Activated CD4-positive, alpha-beta T cell treated with anti-CD3 and anti-CD28 coated beads for 24 hours (primary cell): ENCODE measurements at regions not wholly inside any gene's neighbourhood (a gene's known extent, or its start where the extent isn't known, plus 50 kb on each side); places are given as distances from the start of the nearest gene placed in this dataset.

Source experiments
- DNase-seq, 2 donors: peaks; one replicate each; pipeline ENCODE4 v3.0.0-alpha.2; 2020; ENCODE audit warnings: low read depth in 2 of 2

GRCh38 chr11:80441821-80442220 is 1001.0 kb upstream of the TENM4 start:
- DNase-seq: no peak

GRCh38 chr11:80440835-80441234 is 1000.0 kb upstream of the TENM4 start:
- no peak for DNase-seq

GRCh38 chr11:80436547-80436946 is 995.7 kb upstream of the TENM4 start:
- DNase-seq: no peak

- DNase-seq: no peak
Observed at GRCh38 chr11:80435345-80435744, 994.5 kb upstream of the TENM4 start.

GRCh38 chr11:80432057-80432456 is 991.2 kb upstream of the TENM4 start:
- no peak for DNase-seq

- no peak for DNase-seq
Observed at GRCh38 chr11:80424012-80424695, 983.3 kb upstream of the TENM4 start.

- no peak for DNase-seq
Observed at GRCh38 chr11:80420374-80420773, 979.5 kb upstream of the TENM4 start.

GRCh38 chr11:80417681-80418080 is 976.9 kb upstream of the TENM4 start:
- no peak for DNase-seq

GRCh38 chr11:80415580-80415979 is 974.8 kb upstream of the TENM4 start:
- no peak for DNase-seq

- no peak for DNase-seq
Observed at GRCh38 chr11:80414181-80415165, 973.6 kb upstream of the TENM4 start.

GRCh38 chr11:80412604-80413003 is 971.8 kb upstream of the TENM4 start:
- DNase-seq: no peak

- no peak for DNase-seq
Observed at GRCh38 chr11:80393210-80393609, 952.4 kb upstream of the TENM4 start.

- no peak for DNase-seq
Observed at GRCh38 chr11:80390505-80390904, 949.7 kb upstream of the TENM4 start.

GRCh38 chr11:80388536-80388935 is 947.7 kb upstream of the TENM4 start:
- no peak for DNase-seq

GRCh38 chr11:80388130-80388529 is 947.3 kb upstream of the TENM4 start:
- DNase-seq: no peak

GRCh38 chr11:80383655-80384054 is 942.8 kb upstream of the TENM4 start:
- no peak for DNase-seq

- no peak for DNase-seq
Observed at GRCh38 chr11:80379620-80380278, 938.9 kb upstream of the TENM4 start.

- DNase-seq: no peak
Observed at GRCh38 chr11:80371931-80372330, 931.1 kb upstream of the TENM4 start.

GRCh38 chr11:80365980-80366379 is 925.1 kb upstream of the TENM4 start:
- DNase-seq: no peak

GRCh38 chr11:80365076-80365725 is 924.4 kb upstream of the TENM4 start:
- no peak for DNase-seq

- DNase-seq: no peak
Observed at GRCh38 chr11:80362563-80363340, 921.9 kb upstream of the TENM4 start.
